IMR-90 (cell line): ENCODE measurements at regions not wholly inside any gene's neighbourhood (a gene's known extent, or its start where the extent isn't known, plus 50 kb on each side); places are given as distances from the start of the nearest gene placed in this dataset.

Experiments
- ATAC-seq: fragments of 200-7000 bp; cut with Tn5 transposase; 2 replicates; pipeline ENCODE4 v1.9.1; 2020; ENCODE audit warnings: low read depth, mild to moderate bottlenecking, moderate library complexity
- BruUV-seq: library from RNA; stranded (reverse); fragments of 400-500 nt; replicated peaks from 2 replicates; lab custom pipeline; 2021; lab: Mats Ljungman, UMichigan
- CTCF ChIA-PET: fragments of 300-600 bp; formaldehyde crosslinking; extraction: SDS; loops from one replicate; lab custom pipeline; 2021; ENCODE audit warnings: antibody characterized with exemption; lab: Yijun Ruan, JAX
- POLR2A ChIA-PET: fragments of 300-600 bp; sonication (Branson Sonifier 250); formaldehyde crosslinking; loops from one replicate; lab custom pipeline; 2022; ENCODE audit warnings: antibody characterized with exemption; ENCODE audit not compliant: unreplicated experiment; lab: Charles Lee
- DNase-seq: peaks from one replicate; pipeline ENCODE4 v3.0.0; 2013
- H2AFZ ChIP-seq: replicated peaks from 2 replicates; pipeline ENCODE3; 2013; ENCODE audit warnings: low read length, mild to moderate bottlenecking; ENCODE audit not compliant: poor library complexity
- H2AK5ac ChIP-seq: 2 replicates; pipeline ENCODE4 v1.6.1; 2013; ENCODE audit warnings: low read depth, low read length, inconsistent platforms
- H2AK9ac ChIP-seq: replicated peaks from 2 replicates; pipeline ENCODE3; 2013; ENCODE audit warnings: mild to moderate bottlenecking, low read depth, low read length, moderate library complexity; ENCODE audit not compliant: poor library complexity
- H2BK120ac ChIP-seq: 2 replicates; pipeline ENCODE4 v1.6.1; 2013; ENCODE audit warnings: low read depth, low read length, inconsistent platforms
- H2BK15ac ChIP-seq: 3 replicates; pipeline ENCODE4 v1.6.1; 2013; ENCODE audit warnings: low read depth, low read length, inconsistent platforms
- H2BK20ac ChIP-seq: 2 replicates; pipeline ENCODE4 v1.6.1; 2013; ENCODE audit warnings: low read depth, mild to moderate bottlenecking, inconsistent platforms, low read length, moderate library complexity
- H2BK5ac ChIP-seq: 2 replicates; pipeline ENCODE4 v1.6.1; 2013; ENCODE audit warnings: mild to moderate bottlenecking, low read depth, low read length, inconsistent platforms; ENCODE audit not compliant: poor library complexity, severe bottlenecking
- H3K14ac ChIP-seq: replicated peaks from 2 replicates; pipeline ENCODE4 v1.6.1; 2013; ENCODE audit warnings: low read depth, low read length, inconsistent platforms
- H3K18ac ChIP-seq: 2 replicates; pipeline ENCODE4 v1.6.1; 2013; ENCODE audit warnings: low read depth, low read length, control low read depth
- H3K23ac ChIP-seq: 2 replicates; pipeline ENCODE4 v1.6.1; 2013; ENCODE audit warnings: low read depth, low read length, inconsistent platforms
- H3K27ac ChIP-seq: 2 replicates; pipeline ENCODE4 v1.5.1; 2013; ENCODE audit warnings: mild to moderate bottlenecking, control low read depth, low read length; ENCODE audit not compliant: insufficient read depth
- H3K27me3 ChIP-seq: 2 replicates; pipeline ENCODE4 v1.6.1; 2013; ENCODE audit warnings: low read length; ENCODE audit not compliant: control insufficient read depth, insufficient read depth
- H3K36me3 ChIP-seq: 2 replicates; pipeline ENCODE4 v1.6.1; 2013; ENCODE audit warnings: low read length, mixed read lengths; ENCODE audit not compliant: control insufficient read depth, insufficient read depth
- H3K4ac ChIP-seq: 2 replicates; pipeline ENCODE4 v1.6.1; 2013; ENCODE audit warnings: low read depth, low read length, inconsistent platforms
- H3K4me1 ChIP-seq: 2 replicates; pipeline ENCODE4 v1.6.1; 2013; ENCODE audit warnings: low read length, mixed read lengths; ENCODE audit not compliant: control insufficient read depth, insufficient read depth
- H3K4me2 ChIP-seq: 2 replicates; pipeline ENCODE4 v1.6.1; 2013; ENCODE audit warnings: low read depth, mild to moderate bottlenecking, control low read depth, low read length, moderate library complexity
- H3K4me3 ChIP-seq: 2 replicates; pipeline ENCODE4 v1.5.1; 2013; ENCODE audit warnings: low read depth, mild to moderate bottlenecking, control low read depth, low read length, moderate library complexity; ENCODE audit not compliant: insufficient read depth
- H3K56ac ChIP-seq: 2 replicates; pipeline ENCODE4 v1.6.1; 2013; ENCODE audit warnings: low read length, inconsistent platforms; ENCODE audit not compliant: insufficient read depth; ENCODE audit errors: extremely low read depth
- H3K79me1 ChIP-seq, 2 experiments: 2 replicates each; pipeline ENCODE4 v1.6.1; 2013; ENCODE audit warnings: low read length in 2 of 2, inconsistent platforms in 1 of 2, low read depth in 1 of 2
- H3K9ac ChIP-seq: 2 replicates; pipeline ENCODE4 v1.6.1; 2013; ENCODE audit warnings: low read depth, low read length, control low read depth
- H3K9me1 ChIP-seq: 2 replicates; pipeline ENCODE4 v1.6.1; 2013; ENCODE audit warnings: low read length, inconsistent platforms; ENCODE audit not compliant: insufficient read depth
- H3K9me3 ChIP-seq: 2 replicates; pipeline ENCODE4 v1.6.1; 2013; ENCODE audit warnings: low read length; ENCODE audit not compliant: control insufficient read depth, insufficient read depth
- H4K20me1 ChIP-seq: 2 replicates; pipeline ENCODE4 v1.6.1; 2013; ENCODE audit warnings: low read length, inconsistent platforms; ENCODE audit not compliant: insufficient read depth
- H4K5ac ChIP-seq: 2 replicates; pipeline ENCODE4 v1.6.1; 2013; ENCODE audit warnings: mild to moderate bottlenecking, low read depth, low read length, control low read depth
- H4K8ac ChIP-seq, 2 experiments: 2 replicates each; pipeline ENCODE4 v1.6.1; 2013; ENCODE audit warnings: low read depth in 2 of 2, low read length in 2 of 2, control low read depth in 1 of 2, inconsistent platforms in 1 of 2
- H4K91ac ChIP-seq: 2 replicates; pipeline ENCODE4 v1.6.1; 2013; ENCODE audit warnings: low read depth, low read length, inconsistent platforms; ENCODE audit not compliant: insufficient read depth
- RCOR1 ChIP-seq: IDR thresholded peaks from 2 replicates; pipeline ENCODE4 v1.6.1; 2012; ENCODE audit warnings: mild to moderate bottlenecking, low read length, improper control_type of control experiment; ENCODE audit not compliant: insufficient replicate concordance
- WGBS, 2 experiments: methylation state at CpG; one replicate each; pipeline versions ENCODE4 v1.1.5 to v1.1.7; 2013; ENCODE audit warnings: missing lambda C conversion rate in 2 of 2; ENCODE audit not compliant: insufficient read length in 1 of 2; ENCODE audit errors: extremely low coverage in 2 of 2; 5-methylcytosine and 5-hydroxymethylcytosine counted together
- dilution Hi-C: fragments of 300-500 bp; cut with HindIII; formaldehyde crosslinking; loops from one replicate; pipeline ENCODE4 v1.14.3; 2018; ENCODE audit warnings: low sequenced_read_pairs; ENCODE audit not compliant: unreplicated experiment
- in situ Hi-C: fragments of 300-500 bp; cut with MboI; formaldehyde crosslinking; loops from 3 replicates; pipeline ENCODE4 v1.14.3; 2019; ENCODE audit warnings: low sequenced_read_pairs, inconsistent platforms, mixed read lengths
- intact Hi-C: fragments of 100-400 bp; cut with micrococcal nuclease; formaldehyde crosslinking; loops from 2 replicates; pipeline ENCODE4 v1.10.0; 2022

DNA sequence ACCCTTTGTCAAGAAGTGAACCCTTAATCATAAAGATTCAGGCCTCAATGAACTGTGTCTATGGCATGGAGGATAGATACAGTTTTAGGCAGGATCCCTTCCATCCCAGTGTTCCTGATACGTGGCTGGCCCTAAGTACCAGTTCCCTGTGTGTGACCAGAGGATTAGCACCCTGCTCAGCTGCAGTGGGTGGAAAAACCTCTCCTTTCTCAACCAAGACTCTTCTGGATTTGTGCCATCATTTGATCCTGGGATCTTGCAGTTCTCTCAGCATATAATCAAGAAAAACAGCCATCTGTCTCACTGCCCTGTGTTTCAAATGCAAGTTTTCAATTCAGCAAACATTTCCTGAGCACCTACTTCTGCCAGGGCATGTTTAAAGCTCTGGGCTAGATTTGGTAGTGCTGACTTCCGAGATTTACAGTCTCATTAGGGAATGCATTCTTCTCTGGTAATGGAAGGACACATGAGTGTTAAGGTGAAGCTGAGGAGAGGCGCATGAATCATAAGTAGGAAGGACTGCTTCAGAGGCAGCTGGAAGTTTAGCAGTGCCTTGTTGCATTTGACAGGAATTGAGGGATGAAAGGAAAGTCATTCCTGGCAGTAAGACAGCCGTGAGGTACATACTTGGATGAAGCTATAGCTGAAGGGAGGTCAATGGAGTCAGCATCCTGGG is 388.3 kb downstream of the MFSD1 start:
- Histone ChIP-seq H2BK15ac (no peak overlapping the region), H3K9ac (no peak overlapping the region), H3K14ac (no peak overlapping the region), H3K79me1 (no peaks in the 10 kb centered on the region), H2AK9ac (no peak overlapping the region), H4K91ac (no peak overlapping the region), H3K4ac (no peak overlapping the region), H3K9me1 (no peaks in the 10 kb centered on the region), H3K27ac (no peak overlapping the region), H3K4me1 (no peaks in the 10 kb centered on the region), H3K56ac (no peak overlapping the region), H4K20me1 (no peaks in the 10 kb centered on the region), H2AFZ (no peak overlapping the region), H2BK20ac (no peak overlapping the region), H2AK5ac (no peak overlapping the region), H4K8ac (no peak overlapping the region), H4K5ac (no peak overlapping the region), H2BK120ac (no peak overlapping the region), H3K36me3 (no peaks in the 10 kb centered on the region), H3K18ac (no peak overlapping the region), H3K9me3 (no peaks in the 10 kb centered on the region), H3K4me3 (no peak overlapping the region), H3K23ac (no peak overlapping the region), H3K4me2 (no peak overlapping the region), H3K27me3 (no peaks in the 10 kb centered on the region), H2BK5ac (no peak overlapping the region)
- POLR2A ChIA-PET = no interaction called here
- in situ Hi-C loops (no loop called here), dilution Hi-C loops (no loop called here), intact Hi-C loops (no loop called here)
- DNase-seq (no peak), ATAC-seq (no peak)
- no TSS peak for BruUV-seq
- no peak for TF ChIP-seq RCOR1
- 43% methylated on average over 2 of the region's 4 CpGs; no CpG with 5 or more reads in 1 of the 2 experiments for WGBS, 2 experiments
- CTCF ChIA-PET = no interaction called here
